ENCODE measurements at regions not wholly inside any gene's neighbourhood (a gene's known extent, or its start where the extent isn't known, plus 50 kb on each side); places are given as distances from the start of the nearest gene placed in this dataset.

GRCh38 chr20:52893498-52893897 lies 78.7 kb upstream of the TSHZ2 start:
- no peaks in the 10 kb centered on the region for H3K27me3 ChIP-seq (replicated peaks; ENCODE audit: control insufficient read depth, insufficient read depth, low read length)
- no peak for DNase-seq (ENCODE audit: low read depth)
- H3K4me1 ChIP-seq (ENCODE audit: control insufficient read depth, insufficient read depth, low read length) = peaks cover 22% of the 10 kb centered on the region
- no peaks in the 10 kb centered on the region for H3K36me3 ChIP-seq (ENCODE audit: control insufficient read depth, insufficient read depth, low read length, severe bottlenecking)
- H3K9ac ChIP-seq (ENCODE audit: low read length) = no peak overlapping the region
- H3K4me3 ChIP-seq (ENCODE audit: low read length) = no peak overlapping the region
- no peaks in the 10 kb centered on the region for H3K9me3 ChIP-seq (ENCODE audit: control insufficient read depth, low read length)

DNA sequence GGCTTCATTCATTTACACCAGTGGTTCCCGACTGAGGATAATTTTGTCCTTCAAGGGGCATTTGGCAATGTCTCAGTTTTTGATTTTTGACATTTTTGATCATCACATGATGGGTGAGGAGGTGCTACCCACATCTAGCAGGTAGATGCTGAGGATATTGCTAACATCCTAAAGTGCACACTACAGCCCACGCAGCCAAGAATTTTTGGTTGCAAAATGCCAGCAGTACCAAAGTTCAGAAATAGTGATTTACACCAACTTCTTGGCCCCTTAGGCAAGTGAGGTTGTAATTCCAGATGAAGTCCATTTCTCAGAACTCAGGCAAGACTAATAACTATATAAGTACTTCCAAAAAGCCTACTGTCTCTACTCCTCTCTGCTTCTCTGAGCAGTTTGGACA lies 80.1 kb upstream of the TSHZ2 start:
- Histone ChIP-seq H3K4me3 (ENCODE audit: low read length) (no peak overlapping the region), H3K4me1 (ENCODE audit: control insufficient read depth, insufficient read depth, low read length) (peaks cover 22% of the 10 kb centered on the region), H3K9me3 (ENCODE audit: control insufficient read depth, low read length) (no peaks in the 10 kb centered on the region), H3K27me3 (replicated peaks; ENCODE audit: control insufficient read depth, insufficient read depth, low read length) (no peaks in the 10 kb centered on the region), H3K9ac (ENCODE audit: low read length) (no peak overlapping the region), H3K36me3 (ENCODE audit: control insufficient read depth, insufficient read depth, low read length, severe bottlenecking) (no peaks in the 10 kb centered on the region)
- no peak for DNase-seq (ENCODE audit: low read depth)

- Histone ChIP-seq H3K9ac (ENCODE audit: low read length) (no peak overlapping the region), H3K36me3 (ENCODE audit: control insufficient read depth, insufficient read depth, low read length, severe bottlenecking) (no peaks in the 10 kb centered on the region)
Observed at GRCh38 chr20:52890130-52890529, 82.0 kb upstream of the TSHZ2 start.

DNA sequence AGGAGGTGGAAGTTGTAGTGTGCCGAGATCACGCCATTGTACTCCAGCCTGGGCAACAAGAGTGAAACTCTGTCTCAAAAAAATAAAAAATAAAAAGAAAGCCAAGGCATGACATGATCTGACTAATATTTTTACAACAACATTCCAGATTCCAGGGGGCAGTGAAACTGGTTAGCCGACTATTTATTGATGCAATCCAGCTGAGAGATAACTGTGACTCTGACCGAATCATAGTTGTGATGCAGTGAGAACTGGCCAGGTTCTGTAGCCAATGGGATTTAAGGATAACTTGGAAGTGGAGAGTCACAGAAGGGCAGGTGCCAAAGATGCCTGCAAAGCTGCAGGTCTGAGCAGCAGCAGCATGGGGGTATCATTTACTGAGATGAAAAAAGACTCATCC lies 82.9 kb upstream of the TSHZ2 start:
- DNase-seq (ENCODE audit: low read depth) = no peak
- Histone ChIP-seq H3K4me1 (ENCODE audit: control insufficient read depth, insufficient read depth, low read length) (peaks cover 4% of the 10 kb centered on the region), H3K4me3 (ENCODE audit: low read length) (no peak overlapping the region), H3K27me3 (replicated peaks; ENCODE audit: control insufficient read depth, insufficient read depth, low read length) (no peaks in the 10 kb centered on the region), H3K36me3 (ENCODE audit: control insufficient read depth, insufficient read depth, low read length, severe bottlenecking) (no peaks in the 10 kb centered on the region), H3K9ac (ENCODE audit: low read length) (no peak overlapping the region), H3K9me3 (ENCODE audit: control insufficient read depth, low read length) (no peaks in the 10 kb centered on the region)

More at GRCh38 chr20:52890130-52890529, 82.0 kb upstream of the TSHZ2 start:
- no peaks in the 10 kb centered on the region for H3K27me3 ChIP-seq (replicated peaks; ENCODE audit: control insufficient read depth, insufficient read depth, low read length)
- H3K4me1 ChIP-seq (ENCODE audit: control insufficient read depth, insufficient read depth, low read length) = peaks cover 7% of the 10 kb centered on the region
- DNase-seq (ENCODE audit: low read depth) = no peak
- no peak overlapping the region for H3K4me3 ChIP-seq (ENCODE audit: low read length)
- no peaks in the 10 kb centered on the region for H3K9me3 ChIP-seq (ENCODE audit: control insufficient read depth, low read length)

DNA sequence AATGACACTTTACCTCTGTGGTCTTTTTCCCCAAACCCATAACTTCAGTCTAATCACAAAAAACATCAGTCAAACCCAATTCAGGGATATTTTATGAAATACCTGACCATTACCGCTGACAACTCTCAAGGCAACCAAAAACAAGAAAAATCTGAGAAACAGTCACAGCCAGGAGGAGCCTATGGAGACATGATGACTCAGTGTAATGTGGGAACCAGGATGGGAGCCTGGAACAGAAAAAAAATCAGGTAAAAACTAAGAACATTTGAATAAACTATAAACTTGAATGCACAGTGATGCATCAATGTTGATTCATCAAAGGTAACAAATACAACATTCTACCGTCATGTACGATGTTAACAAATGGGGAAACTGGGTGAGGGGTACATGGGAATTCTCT lies 84.1 kb upstream of the TSHZ2 start:
- H3K27me3 ChIP-seq (replicated peaks; ENCODE audit: control insufficient read depth, insufficient read depth, low read length) = no peaks in the 10 kb centered on the region
- no peak overlapping the region for H3K4me3 ChIP-seq (ENCODE audit: low read length)
- H3K4me1 ChIP-seq (ENCODE audit: control insufficient read depth, insufficient read depth, low read length) = peaks cover 4% of the 10 kb centered on the region
- H3K36me3 ChIP-seq (ENCODE audit: control insufficient read depth, insufficient read depth, low read length, severe bottlenecking) = no peaks in the 10 kb centered on the region
- DNase-seq (ENCODE audit: low read depth) = no peak
- H3K9me3 ChIP-seq (ENCODE audit: control insufficient read depth, low read length) = no peaks in the 10 kb centered on the region
- H3K9ac ChIP-seq (ENCODE audit: low read length) = no peak overlapping the region

- no peak for DNase-seq (ENCODE audit: low read depth)
- H3K4me3 ChIP-seq (ENCODE audit: low read length) = no peak overlapping the region
- H3K4me1 ChIP-seq (ENCODE audit: control insufficient read depth, insufficient read depth, low read length) = no peaks in the 10 kb centered on the region
- no peaks in the 10 kb centered on the region for H3K36me3 ChIP-seq (ENCODE audit: control insufficient read depth, insufficient read depth, low read length, severe bottlenecking)
- H3K9me3 ChIP-seq (ENCODE audit: control insufficient read depth, low read length) = peaks cover 5% of the 10 kb centered on the region
- H3K27me3 ChIP-seq (replicated peaks; ENCODE audit: control insufficient read depth, insufficient read depth, low read length) = no peaks in the 10 kb centered on the region
- H3K9ac ChIP-seq (ENCODE audit: low read length) = no peak overlapping the region
Observed at GRCh38 chr20:52880997-52881396, 91.2 kb upstream of the TSHZ2 start.

DNA sequence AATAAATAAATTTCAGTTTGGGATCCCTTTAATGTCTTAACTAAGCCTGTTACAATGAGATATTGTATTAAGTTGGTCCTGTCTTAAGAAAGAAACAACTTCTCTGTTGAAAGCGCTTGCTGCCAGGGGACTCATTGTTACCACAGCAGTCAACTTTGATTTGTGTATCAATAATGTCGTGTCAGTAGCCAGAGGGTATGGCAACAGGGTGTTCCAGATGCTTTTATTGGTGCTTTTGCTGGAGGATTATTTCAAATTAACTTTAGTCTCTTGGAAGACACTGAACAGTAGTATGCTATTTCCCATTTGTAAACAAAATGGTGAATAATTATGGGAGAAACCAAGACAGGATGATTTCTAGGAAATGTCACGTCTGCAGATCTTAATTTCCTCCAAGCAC lies 91.9 kb upstream of the TSHZ2 start:
- Histone ChIP-seq H3K4me1 (ENCODE audit: control insufficient read depth, insufficient read depth, low read length) (no peaks in the 10 kb centered on the region), H3K27me3 (replicated peaks; ENCODE audit: control insufficient read depth, insufficient read depth, low read length) (no peaks in the 10 kb centered on the region), H3K4me3 (ENCODE audit: low read length) (no peak overlapping the region), H3K36me3 (ENCODE audit: control insufficient read depth, insufficient read depth, low read length, severe bottlenecking) (no peaks in the 10 kb centered on the region), H3K9ac (ENCODE audit: low read length) (no peak overlapping the region), H3K9me3 (ENCODE audit: control insufficient read depth, low read length) (peaks cover 5% of the 10 kb centered on the region)
- DNase-seq (ENCODE audit: low read depth) = no peak

GRCh38 chr20:52874241-52874640 lies 97.9 kb upstream of the TSHZ2 start:
- Histone ChIP-seq H3K9me3 (ENCODE audit: control insufficient read depth, low read length) (no peaks in the 10 kb centered on the region), H3K27me3 (replicated peaks; ENCODE audit: control insufficient read depth, insufficient read depth, low read length) (no peaks in the 10 kb centered on the region), H3K4me3 (ENCODE audit: low read length) (no peak overlapping the region), H3K9ac (ENCODE audit: low read length) (no peak overlapping the region), H3K4me1 (ENCODE audit: control insufficient read depth, insufficient read depth, low read length) (no peaks in the 10 kb centered on the region), H3K36me3 (ENCODE audit: control insufficient read depth, insufficient read depth, low read length, severe bottlenecking) (no peaks in the 10 kb centered on the region)
- DNase-seq (ENCODE audit: low read depth) = no peak

GRCh38 chr20:52869698-52870501 lies 102.3 kb upstream of the TSHZ2 start:
- Histone ChIP-seq H3K36me3 (ENCODE audit: control insufficient read depth, insufficient read depth, low read length, severe bottlenecking) (no peaks in the 10 kb centered on the region), H3K27me3 (replicated peaks; ENCODE audit: control insufficient read depth, insufficient read depth, low read length) (no peaks in the 10 kb centered on the region), H3K4me1 (ENCODE audit: control insufficient read depth, insufficient read depth, low read length) (peaks cover 10% of the 10 kb centered on the region), H3K9ac (ENCODE audit: low read length) (no peak overlapping the region), H3K9me3 (ENCODE audit: control insufficient read depth, low read length) (no peaks in the 10 kb centered on the region), H3K4me3 (ENCODE audit: low read length) (no peak overlapping the region)
- DNase-seq (ENCODE audit: low read depth) = no peak

DNA sequence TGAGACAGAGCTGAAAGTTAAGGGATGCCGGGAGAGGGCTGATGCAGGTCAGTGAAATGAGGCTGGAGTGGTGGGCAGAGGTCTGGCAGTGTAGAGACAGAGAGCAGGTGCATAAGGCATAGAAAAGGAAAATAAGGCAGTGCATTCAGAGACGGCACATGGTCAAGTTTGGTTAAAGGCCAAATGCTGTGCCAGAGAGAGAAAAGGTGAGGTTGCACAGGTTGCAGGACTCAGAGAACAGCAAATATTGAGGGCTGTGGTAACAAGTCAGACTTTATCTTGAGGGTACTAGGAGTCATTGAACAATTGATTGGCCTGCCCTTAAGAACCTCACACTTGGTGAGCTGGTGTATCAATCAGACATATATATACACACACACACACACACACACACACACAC lies 102.9 kb upstream of the TSHZ2 start:
- Histone ChIP-seq H3K9ac (ENCODE audit: low read length) (no peak overlapping the region), H3K27me3 (replicated peaks; ENCODE audit: control insufficient read depth, insufficient read depth, low read length) (no peaks in the 10 kb centered on the region), H3K4me3 (ENCODE audit: low read length) (no peak overlapping the region), H3K36me3 (ENCODE audit: control insufficient read depth, insufficient read depth, low read length, severe bottlenecking) (no peaks in the 10 kb centered on the region), H3K9me3 (ENCODE audit: control insufficient read depth, low read length) (no peaks in the 10 kb centered on the region), H3K4me1 (ENCODE audit: control insufficient read depth, insufficient read depth, low read length) (peaks cover 10% of the 10 kb centered on the region)
- DNase-seq (ENCODE audit: low read depth) = no peak

- Histone ChIP-seq H3K36me3 (ENCODE audit: control insufficient read depth, insufficient read depth, low read length, severe bottlenecking) (no peaks in the 10 kb centered on the region), H3K4me3 (ENCODE audit: low read length) (no peak overlapping the region)
Observed at GRCh38 chr20:52867305-52867704, 104.9 kb upstream of the TSHZ2 start.

More at GRCh38 chr20:52867305-52867704, 104.9 kb upstream of the TSHZ2 start:
- no peaks in the 10 kb centered on the region for H3K9me3 ChIP-seq (ENCODE audit: control insufficient read depth, low read length)
- no peak overlapping the region for H3K9ac ChIP-seq (ENCODE audit: low read length)
- no peak for DNase-seq (ENCODE audit: low read depth)
- H3K27me3 ChIP-seq (replicated peaks; ENCODE audit: control insufficient read depth, insufficient read depth, low read length) = no peaks in the 10 kb centered on the region
- H3K4me1 ChIP-seq (ENCODE audit: control insufficient read depth, insufficient read depth, low read length) = peaks cover 10% of the 10 kb centered on the region
